Neural cell (in vitro differentiated cells): ENCODE measurements at regions not wholly inside any gene's neighbourhood (a gene's known extent, or its start where the extent isn't known, plus 50 kb on each side); places are given as distances from the start of the nearest gene placed in this dataset.

ENCODE experiments used
- CTCF ChIP-seq: fragments of 450-650 bp; IDR thresholded peaks from 2 replicates; pipeline ENCODE4 v1.5.1; 2014; ENCODE audit warnings: antibody characterized with exemption, mild to moderate bottlenecking, moderate library complexity; ENCODE audit not compliant: poor library complexity, severe bottlenecking
- EP300 ChIP-seq: fragments of 450-650 bp; conservative IDR thresholded peaks from 2 replicates; pipeline ENCODE4 v1.6.1; 2014; ENCODE audit warnings: antibody characterized with exemption, mild to moderate bottlenecking, moderate library complexity; ENCODE audit not compliant: poor library complexity, severe bottlenecking
- EZH2 ChIP-seq: fragments of 200-600, 300-800 bp; shearing (Covaris generic), sonication (generic); IDR thresholded peaks from 2 replicates; pipeline ENCODE4 v1.6.1; 2014; ENCODE audit warnings: antibody characterized with exemption, low read length, borderline replicate concordance, mild to moderate bottlenecking; ENCODE audit not compliant: insufficient read depth, poor library complexity, severe bottlenecking
- POLR2AphosphoS5 ChIP-seq: IDR thresholded peaks from 2 replicates; pipeline ENCODE4 v1.6.1; 2012
- RAD21 ChIP-seq: fragments of 450-650 bp; conservative IDR thresholded peaks from 2 replicates; pipeline ENCODE4 v1.6.1; 2014; ENCODE audit warnings: antibody characterized with exemption, mild to moderate bottlenecking, moderate library complexity
- TAF1 ChIP-seq: IDR thresholded peaks from 2 replicates; pipeline ENCODE4 v1.6.1; 2012; ENCODE audit warnings: low read depth

DNA sequence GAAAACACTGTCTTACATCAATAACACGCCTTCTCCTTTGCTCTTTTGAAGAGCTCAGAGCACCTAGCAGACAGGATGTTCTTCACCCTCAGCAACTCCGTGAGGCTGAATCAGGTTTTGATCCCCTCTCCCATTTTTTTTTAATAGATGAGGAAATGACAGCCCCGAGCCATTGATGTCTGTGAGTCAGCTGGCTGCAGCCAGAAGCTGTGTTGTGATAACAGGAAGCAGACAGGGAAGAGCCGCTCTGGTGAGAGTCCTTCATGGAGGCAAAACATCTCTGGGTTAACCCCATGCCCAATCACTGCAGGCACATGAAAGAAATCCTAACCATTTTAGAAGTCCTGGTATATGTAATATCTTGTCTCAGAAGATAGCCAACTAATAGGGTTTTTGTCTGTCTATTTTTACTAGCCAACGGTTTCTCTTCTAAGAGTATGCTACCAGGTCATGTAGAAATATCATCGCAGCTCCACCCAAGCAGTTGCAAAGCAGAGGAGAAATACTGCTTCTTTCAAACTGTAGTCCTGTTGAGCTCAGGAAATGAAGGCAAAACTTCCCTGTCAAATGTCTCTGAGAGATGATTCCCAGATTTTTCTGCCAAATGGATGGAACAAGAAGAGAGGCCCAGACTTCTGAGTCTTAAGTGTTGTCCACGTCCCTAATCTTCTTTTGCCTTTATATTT, 568.9 kb downstream of the CCDC171 start:
- TF ChIP-seq RAD21 = no peak
- no peak for TF ChIP-seq CTCF
- no peak for TF ChIP-seq EZH2
- no peak for TF ChIP-seq POLR2AphosphoS5
- TF ChIP-seq EP300 = no peak
- TF ChIP-seq TAF1 = no peak
